Activated CD4-positive, alpha-beta T cell treated with anti-CD3 and anti-CD28 coated beads, Interleukin-2, amount 50 U/mL, for 4 hours (primary cell): ENCODE measurements at regions not wholly inside any gene's neighbourhood (a gene's known extent, or its start where the extent isn't known, plus 50 kb on each side); places are given as distances from the start of the nearest gene placed in this dataset.

Source experiments
- DNase-seq, 2 experiments: peaks; one replicate each; pipeline ENCODE4 v3.0.0-alpha.2; 2020

- DNase-seq = no peak
These were observed 1279.3 kb downstream of the BRD1 start for GRCh38 chr22:48548391-48548790.

DNA sequence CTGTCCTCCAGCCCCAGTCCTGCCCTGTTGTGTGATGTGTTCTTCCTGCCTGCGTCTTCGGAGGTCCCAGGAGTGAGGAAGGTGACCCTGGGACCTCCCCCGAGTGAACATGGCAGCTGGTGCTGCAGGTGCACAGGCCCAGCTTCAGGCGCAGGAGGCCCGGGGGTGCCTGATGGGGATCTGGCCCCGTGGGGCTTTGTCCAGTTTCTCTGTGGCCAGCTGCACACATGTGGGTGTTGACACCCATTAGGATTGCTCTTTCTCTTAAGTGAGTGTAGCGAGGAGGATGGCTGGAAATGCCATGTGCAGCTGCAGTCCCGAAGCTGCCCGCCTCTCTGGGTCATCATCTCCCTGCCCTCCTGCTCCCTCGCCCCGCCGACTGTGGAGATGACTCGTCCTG, 1279.7 kb downstream of the BRD1 start:
- no peak for DNase-seq

DNA sequence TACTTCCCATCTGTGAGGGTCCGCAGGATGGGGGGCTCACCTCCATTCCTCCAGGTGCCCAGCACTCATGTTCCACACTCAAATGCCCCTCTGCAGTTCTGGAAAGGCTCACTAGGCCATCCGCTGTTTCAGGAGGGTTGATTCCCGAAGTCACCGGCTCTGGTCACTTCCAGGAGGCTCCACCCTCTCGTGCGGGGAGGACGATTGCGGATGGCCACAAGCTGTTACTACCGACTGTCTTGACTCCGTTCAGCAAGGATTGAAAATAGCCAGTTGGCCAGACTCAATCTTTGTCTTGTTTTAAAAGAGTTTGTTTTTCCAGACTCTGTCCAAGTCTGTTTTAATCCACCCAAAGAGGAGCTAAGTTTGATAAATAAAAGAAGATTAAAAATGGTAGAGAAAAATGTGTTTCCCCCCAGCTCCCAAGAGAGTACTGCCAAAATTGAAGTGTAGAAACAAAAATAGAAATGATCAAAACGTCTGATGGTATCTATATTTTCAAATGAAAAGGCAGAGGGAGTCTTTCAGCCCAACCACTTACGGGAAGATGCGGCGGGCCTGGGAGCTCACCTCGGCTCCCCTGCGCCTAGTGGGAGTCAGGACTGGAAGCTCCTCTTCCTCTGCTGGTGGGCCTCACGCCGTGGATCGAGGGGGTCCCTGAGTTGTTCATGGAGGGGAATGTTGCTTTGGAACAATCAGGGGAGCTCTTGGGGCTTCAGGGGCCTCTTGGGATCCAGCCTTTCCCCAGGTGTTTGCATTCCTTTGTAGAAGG, 1280.8 kb downstream of the BRD1 start:
- no peak for DNase-seq

DNA sequence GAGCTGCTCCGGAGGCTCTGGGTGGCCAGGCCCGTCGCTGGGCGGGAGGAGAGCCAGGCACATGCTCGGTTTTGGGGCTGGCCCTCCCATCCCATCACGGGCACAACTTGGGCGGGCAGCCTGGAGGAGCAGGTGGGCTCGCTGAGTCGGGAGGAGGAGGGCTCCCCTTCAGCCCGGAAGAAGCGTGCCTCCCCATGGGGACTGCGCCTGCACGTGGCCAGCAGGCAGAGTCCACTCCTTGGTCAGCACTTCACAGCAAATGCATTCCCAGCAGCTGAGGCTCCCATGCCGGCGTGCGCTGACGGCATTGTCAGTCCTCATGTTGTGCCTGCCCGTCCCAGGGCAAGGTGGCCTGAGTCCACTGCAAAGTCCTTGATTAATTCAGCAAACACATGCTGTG, 1281.7 kb downstream of the BRD1 start:
- no peak for DNase-seq

DNA sequence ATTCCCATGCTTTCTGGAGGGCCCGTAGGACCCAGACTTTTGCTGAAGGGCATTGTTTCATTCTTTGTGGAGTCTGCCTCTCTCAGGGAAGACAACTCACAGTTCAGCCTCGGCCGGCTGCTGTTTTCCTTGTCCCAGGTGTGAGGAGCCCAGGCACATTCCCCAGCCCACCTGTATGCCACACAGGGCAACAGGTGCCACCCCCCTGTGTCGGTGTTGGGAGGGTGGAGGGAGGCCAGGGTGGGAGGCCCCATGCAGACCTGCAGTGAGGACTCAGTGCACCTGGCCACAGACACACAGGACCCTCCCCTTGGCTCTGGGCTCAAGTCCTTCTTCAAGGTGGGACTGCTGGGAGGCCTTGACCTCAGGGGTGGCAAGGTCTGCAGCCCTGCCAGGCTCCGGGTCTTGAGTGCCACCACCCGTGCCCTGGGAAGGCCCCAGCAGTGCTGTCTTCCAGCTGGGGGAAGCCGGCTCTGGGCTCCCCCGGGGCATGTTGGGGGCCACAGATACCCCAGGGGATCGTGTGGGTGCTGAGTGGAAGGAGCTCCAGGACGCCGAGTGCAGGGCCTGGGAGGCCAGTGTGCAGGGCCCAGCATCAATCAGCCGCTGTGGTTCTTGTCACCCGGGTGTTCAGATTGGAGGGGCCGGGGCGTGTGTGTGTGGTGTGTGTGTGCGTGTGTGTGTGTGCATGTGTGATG, 1286.1 kb downstream of the BRD1 start:
- DNase-seq = no peak

GRCh38 chr22:48539261-48539660, 1288.4 kb downstream of the BRD1 start:
- DNase-seq = no peak

DNA sequence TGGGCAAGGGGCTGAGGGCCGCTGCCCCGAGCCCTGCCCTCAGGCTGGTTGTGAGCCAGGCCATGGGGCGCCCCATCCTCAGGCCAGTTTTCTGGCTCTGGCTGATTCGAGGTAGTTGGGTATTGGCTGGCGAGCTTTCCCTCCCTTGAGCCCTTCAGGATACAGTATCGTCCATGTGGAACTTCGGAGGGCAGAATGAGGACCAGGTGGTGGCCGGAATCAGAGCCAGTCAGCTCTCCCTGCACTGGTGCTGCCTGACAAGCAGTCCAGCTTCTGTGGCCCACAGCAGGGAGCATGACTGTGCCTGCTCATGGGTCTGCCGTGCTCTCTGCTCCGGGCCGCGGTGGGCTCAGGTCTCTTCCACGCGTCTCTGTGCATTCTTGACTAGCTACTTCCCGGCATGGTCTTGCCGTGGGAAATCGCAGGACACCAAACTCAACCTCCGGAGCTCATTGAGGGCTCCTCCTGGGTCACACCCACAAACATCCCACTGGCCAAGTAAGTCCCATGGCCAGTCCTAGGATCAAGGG, 1289.3 kb downstream of the BRD1 start:
- no peak for DNase-seq

GRCh38 chr22:48537343-48537680, 1290.4 kb downstream of the BRD1 start:
- no peak for DNase-seq

GRCh38 chr22:48536541-48537342, 1290.9 kb downstream of the BRD1 start:
- DNase-seq = no peak

DNA sequence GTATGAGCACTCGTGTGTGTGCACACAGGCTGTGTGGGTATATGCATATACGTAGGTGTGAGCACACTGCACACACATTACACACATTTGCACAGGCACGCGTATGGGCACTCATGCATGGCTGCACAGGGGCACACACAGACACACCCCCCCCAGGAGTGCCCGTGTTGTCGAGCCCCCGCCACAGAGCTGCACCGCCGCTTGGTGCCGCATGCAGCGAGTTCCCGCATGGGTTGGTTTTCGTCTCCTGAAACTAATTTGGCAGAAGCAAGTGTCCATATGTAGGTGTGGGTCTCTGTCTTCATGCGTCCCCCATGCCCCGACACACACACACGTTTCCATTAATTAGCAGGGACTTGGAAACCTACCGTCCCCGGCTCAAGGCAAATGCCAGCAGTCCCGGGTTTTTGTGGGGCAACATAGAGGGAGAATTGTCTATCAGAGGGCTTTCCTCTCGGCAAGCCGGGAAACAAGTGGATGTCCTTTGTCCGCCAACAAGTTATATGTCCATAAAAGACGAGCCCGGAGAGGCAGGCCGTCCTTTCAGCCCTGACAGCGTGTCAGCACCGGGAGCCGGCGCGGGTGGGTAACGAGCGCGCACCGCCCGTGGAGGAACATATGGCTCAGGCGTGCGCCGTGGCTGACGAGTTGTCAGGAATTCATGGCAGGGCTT, 1291.7 kb downstream of the BRD1 start:
- no peak for DNase-seq

DNA sequence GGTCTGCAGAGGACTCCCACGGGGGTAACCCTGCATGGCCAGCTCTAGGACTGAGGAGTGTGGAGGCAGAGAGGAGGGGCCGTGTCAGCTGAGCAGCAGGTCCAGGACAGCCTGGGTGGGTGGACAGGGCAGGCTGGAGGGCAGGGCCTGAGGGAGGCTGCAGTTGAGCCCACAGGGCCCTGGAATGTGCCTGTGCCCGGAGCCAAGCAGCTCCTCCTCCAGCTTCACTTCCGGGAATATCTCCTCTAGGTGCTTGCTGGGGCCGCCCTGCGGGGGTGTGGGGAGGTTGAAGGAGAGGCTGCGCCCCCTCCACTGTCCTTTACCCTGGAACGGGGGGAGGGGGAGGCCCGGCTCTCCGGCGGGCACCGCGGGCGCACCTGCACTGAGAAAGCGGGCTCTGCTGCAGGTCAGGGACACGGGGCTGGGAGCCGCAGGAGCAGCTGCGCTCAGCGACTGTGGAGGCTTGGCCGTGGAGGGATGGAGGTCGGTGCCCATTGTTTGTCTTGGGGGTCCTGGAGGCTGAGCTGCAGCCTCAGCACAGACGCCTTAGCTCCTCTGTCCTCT, 1293.2 kb downstream of the BRD1 start:
- DNase-seq = no peak

GRCh38 chr22:48532986-48533385, 1294.7 kb downstream of the BRD1 start:
- DNase-seq = no peak

- DNase-seq = no peak
These were observed 1295.8 kb downstream of the BRD1 start for GRCh38 chr22:48531761-48532435.

- DNase-seq = no peak
These were observed 1296.6 kb downstream of the BRD1 start for GRCh38 chr22:48531108-48531507.

- no peak for DNase-seq
These were observed 1297.0 kb downstream of the BRD1 start for GRCh38 chr22:48530666-48531065.

- DNase-seq = no peak
These were observed 1299.3 kb downstream of the BRD1 start for GRCh38 chr22:48528221-48528915.

DNA sequence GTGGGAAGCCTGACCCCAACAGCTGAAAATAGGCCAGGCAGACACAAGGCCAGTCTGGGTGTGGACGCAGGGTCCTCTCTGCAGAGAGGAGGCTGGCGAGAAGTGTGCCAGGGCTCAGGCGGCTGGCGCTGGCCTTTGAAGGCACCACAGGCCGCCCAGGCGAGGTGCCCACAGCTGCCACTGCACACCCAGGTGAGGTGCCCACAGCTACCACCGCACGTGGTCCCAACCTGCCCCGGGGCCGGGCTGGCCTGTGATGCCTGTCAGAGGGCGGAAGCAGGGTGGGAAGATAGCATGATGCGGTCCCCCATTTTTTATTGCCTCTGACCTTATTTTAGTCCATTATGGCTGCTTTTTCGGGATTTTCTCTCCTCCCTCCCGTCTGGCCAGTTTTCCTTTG, 1303.9 kb downstream of the BRD1 start:
- DNase-seq = no peak

- no peak for DNase-seq
These were observed 1304.6 kb downstream of the BRD1 start for GRCh38 chr22:48523091-48523490.

DNA sequence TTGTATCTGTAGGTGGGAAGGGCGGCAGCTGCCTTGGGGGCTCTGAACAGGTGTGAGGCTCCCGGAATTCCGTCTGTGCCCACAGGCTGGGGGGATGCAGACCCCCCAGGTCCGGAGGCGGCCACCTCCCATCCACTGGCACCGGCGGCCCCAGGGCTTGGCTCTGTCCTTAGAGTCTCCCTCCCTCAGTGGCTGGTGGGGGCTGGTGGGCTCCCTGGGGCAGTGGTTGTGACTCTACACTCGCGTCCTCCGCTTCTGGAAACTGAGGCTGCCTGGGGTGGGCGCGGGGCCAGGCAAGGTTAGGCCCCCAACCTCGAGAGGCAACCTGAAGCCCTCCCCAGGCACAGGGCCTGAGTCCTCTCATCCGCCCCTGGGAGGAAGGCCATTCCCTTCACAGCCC, 1305.4 kb downstream of the BRD1 start:
- DNase-seq = no peak

- no peak for DNase-seq
These were observed 1306.6 kb downstream of the BRD1 start for GRCh38 chr22:48520884-48521588.

GRCh38 chr22:48520207-48520606, 1307.5 kb downstream of the BRD1 start:
- DNase-seq = no peak
